ENCODE measurements at regions not wholly inside any gene's neighbourhood (a gene's known extent, or its start where the extent isn't known, plus 50 kb on each side); places are given as distances from the start of the nearest gene placed in this dataset.

DNA sequence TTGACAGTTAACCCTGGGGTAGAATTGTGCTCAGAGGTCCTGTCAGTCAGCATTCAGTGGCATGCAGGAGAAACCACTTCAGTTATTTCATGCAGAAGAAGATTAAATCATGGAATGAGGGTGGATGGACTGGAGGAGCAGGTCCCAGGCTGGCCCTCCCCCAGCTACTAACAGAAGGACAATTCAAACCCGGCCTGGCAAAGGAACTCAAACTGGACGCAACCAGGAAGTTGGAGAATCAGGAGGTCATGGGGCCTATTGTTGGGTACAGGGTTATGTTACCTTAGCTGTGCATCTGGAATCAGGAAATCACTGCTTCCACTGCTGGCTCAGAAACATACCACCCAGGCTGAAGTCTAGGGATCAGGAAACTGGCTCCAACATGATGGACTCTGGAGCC, 121.4 kb downstream of the GPAT3 start:
- no peaks in the 10 kb centered on the region for H3K36me3 Mint-ChIP-seq (ENCODE audit: low read depth)
- no peaks in the 10 kb centered on the region for H3K9me3 Mint-ChIP-seq
- H3K4me1 Mint-ChIP-seq (ENCODE audit: low read depth) = no peaks in the 10 kb centered on the region
- no peak overlapping the region for H3K27ac Mint-ChIP-seq
- intact Hi-C loops (cut with micrococcal nuclease) = no loop called here
- no peak overlapping the region for H3K4me3 Mint-ChIP-seq
- H3K27me3 Mint-ChIP-seq = peaks cover 2% of the 10 kb centered on the region

All from dendritic cell treated with granulocyte-macrophage colony-stimulating factor and Interleukin-4, amounts not matched to agents 40 ng/mL and 50 ng/mL, for 4 days (primary cell).